H9 (cell line): ENCODE measurements at regions not wholly inside any gene's neighbourhood (a gene's known extent, or its start where the extent isn't known, plus 50 kb on each side); places are given as distances from the start of the nearest gene placed in this dataset.

Experiments
- DNase-seq: peaks from one replicate; pipeline ENCODE4 v3.0.0-alpha.2; 2017
- H2AFZ ChIP-seq: one replicate; pipeline ENCODE4 v1.6.1; 2013; ENCODE audit warnings: mild to moderate bottlenecking, low read length, control low read depth, moderate library complexity
- H2AK5ac ChIP-seq: 2 replicates; pipeline ENCODE4 v1.6.1; 2013; ENCODE audit warnings: low read length, control low read depth, mixed read lengths; ENCODE audit not compliant: insufficient read length
- H2BK120ac ChIP-seq: one replicate; pipeline ENCODE4 v1.6.1; 2013; ENCODE audit warnings: low read depth, mild to moderate bottlenecking, low read length, control low read depth, inconsistent platforms; ENCODE audit not compliant: poor library complexity, severe bottlenecking
- H2BK12ac ChIP-seq: 2 replicates; pipeline ENCODE4 v1.6.1; 2013; ENCODE audit warnings: low read length, control low read depth, mixed read lengths, low read depth; ENCODE audit not compliant: insufficient read length
- H2BK15ac ChIP-seq: 2 replicates; pipeline ENCODE4 v1.6.1; 2013; ENCODE audit warnings: low read depth, low read length, control low read depth
- H2BK20ac ChIP-seq: one replicate; pipeline ENCODE4 v1.6.1; 2013; ENCODE audit warnings: low read depth, mild to moderate bottlenecking, low read length, control low read depth, inconsistent platforms; ENCODE audit not compliant: poor library complexity, severe bottlenecking
- H2BK5ac ChIP-seq: 2 replicates; pipeline ENCODE4 v1.6.1; 2013; ENCODE audit warnings: low read length, control low read depth, mixed read lengths; ENCODE audit not compliant: insufficient read length
- H3K14ac ChIP-seq: 2 replicates; pipeline ENCODE4 v1.6.1; 2013; ENCODE audit warnings: low read length, control low read depth; ENCODE audit not compliant: insufficient read depth
- H3K18ac ChIP-seq: 2 replicates; pipeline ENCODE4 v1.6.1; 2013; ENCODE audit warnings: low read depth, mild to moderate bottlenecking, mixed read lengths, low read length, control low read depth; ENCODE audit not compliant: insufficient read length
- H3K23ac ChIP-seq: 2 replicates; pipeline ENCODE4 v1.6.1; 2013; ENCODE audit warnings: low read length, control low read depth, mixed read lengths, low read depth; ENCODE audit not compliant: insufficient read length
- H3K23me2 ChIP-seq: 2 replicates; pipeline ENCODE4 v1.6.1; 2013; ENCODE audit warnings: low read depth, mild to moderate bottlenecking, mixed read lengths, low read length, control low read depth; ENCODE audit not compliant: insufficient read length, poor library complexity, severe bottlenecking
- H3K27ac ChIP-seq: 2 replicates; pipeline ENCODE4 v1.5.1; 2013; ENCODE audit warnings: low read length, control low read depth, mixed read lengths, low read depth; ENCODE audit not compliant: insufficient read length
- H3K27me3 ChIP-seq: 2 replicates; pipeline ENCODE4 v1.6.1; 2013; ENCODE audit warnings: low read length, control low read depth, inconsistent platforms; ENCODE audit not compliant: insufficient read depth
- H3K4ac ChIP-seq: 2 replicates; pipeline ENCODE4 v1.6.1; 2013; ENCODE audit warnings: low read depth, mild to moderate bottlenecking, control low read depth, inconsistent platforms, low read length, moderate library complexity
- H3K4me1 ChIP-seq: 2 replicates; pipeline ENCODE4 v1.6.1; 2013; ENCODE audit warnings: low read length, control low read depth, inconsistent platforms; ENCODE audit not compliant: insufficient read depth
- H3K4me2 ChIP-seq: 2 replicates; pipeline ENCODE4 v1.6.1; 2013; ENCODE audit warnings: low read length, control low read depth, mixed read lengths; ENCODE audit not compliant: insufficient read length, insufficient read depth
- H3K56ac ChIP-seq: 2 replicates; pipeline ENCODE4 v1.6.1; 2013; ENCODE audit warnings: low read depth, mild to moderate bottlenecking, mixed read lengths, low read length, control low read depth; ENCODE audit not compliant: insufficient read length
- H3K79me1 ChIP-seq: 2 replicates; pipeline ENCODE4 v1.6.1; 2013; ENCODE audit warnings: low read depth, mild to moderate bottlenecking, moderate library complexity, low read length, control low read depth, inconsistent platforms; ENCODE audit not compliant: insufficient read depth, poor library complexity, severe bottlenecking
- H3K79me2 ChIP-seq: 2 replicates; pipeline ENCODE4 v1.6.1; 2013; ENCODE audit warnings: low read length, control low read depth, inconsistent platforms; ENCODE audit not compliant: insufficient read depth
- H3K9ac ChIP-seq: 2 replicates; pipeline ENCODE4 v1.6.1; 2013; ENCODE audit warnings: low read length, control low read depth, mixed read lengths; ENCODE audit not compliant: insufficient read length; ENCODE audit errors: extremely low read depth
- H3K9me3 ChIP-seq: one replicate; pipeline ENCODE4 v1.6.1; 2013; ENCODE audit warnings: low read depth, low read length, inconsistent platforms; ENCODE audit not compliant: control insufficient read depth
- H3T11ph ChIP-seq: one replicate; pipeline ENCODE4 v1.6.1; 2013; ENCODE audit warnings: mild to moderate bottlenecking, low read length, control low read depth, inconsistent platforms
- H4K20me1 ChIP-seq: one replicate; pipeline ENCODE4 v1.6.1; 2013; ENCODE audit not compliant: control insufficient read depth, insufficient read length, insufficient read depth
- H4K5ac ChIP-seq: 2 replicates; pipeline ENCODE4 v1.6.1; 2013; ENCODE audit warnings: low read depth, mild to moderate bottlenecking, mixed read lengths, low read length, control low read depth; ENCODE audit not compliant: insufficient read length
- H4K8ac ChIP-seq: replicated peaks from 2 replicates; pipeline ENCODE4 v1.6.1; 2013; ENCODE audit warnings: low read length, control low read depth, mixed read lengths, low read depth; ENCODE audit not compliant: insufficient read length
- H4K91ac ChIP-seq: 2 replicates; pipeline ENCODE4 v1.6.1; 2013; ENCODE audit warnings: low read depth, mild to moderate bottlenecking, moderate library complexity, mixed read lengths, low read length, control low read depth; ENCODE audit not compliant: insufficient read length
- H3K27ac Mint-ChIP-seq, 3 experiments: 2 replicates in 2 of 3; 3 replicates in 1 of 3; pipeline ENCODE4 v1.8.0; 2020 to 2021; ENCODE audit warnings: mixed read lengths in 3 of 3, mild to moderate bottlenecking in 1 of 3, moderate library complexity in 1 of 3
- H3K27me3 Mint-ChIP-seq: 2 replicates; pipeline ENCODE4 v1.8.0; 2021; ENCODE audit warnings: low read depth, mild to moderate bottlenecking, moderate library complexity, mixed read lengths
- H3K36me3 Mint-ChIP-seq, 3 experiments: 2 replicates in 2 of 3; 3 replicates in 1 of 3; pipeline ENCODE4 v1.8.0; 2020 to 2021; ENCODE audit warnings: low read depth in 3 of 3, mixed read lengths in 3 of 3; ENCODE audit not compliant: insufficient read depth in 1 of 3
- H3K4me1 Mint-ChIP-seq, 2 experiments: 2 replicates each; pipeline ENCODE4 v1.8.0; 2020; ENCODE audit warnings: mixed read lengths in 2 of 2
- H3K4me3 Mint-ChIP-seq, 2 experiments: 2 replicates in 1 of 2; 3 replicates in 1 of 2; pipeline ENCODE4 v1.8.0; 2020 to 2021; ENCODE audit warnings: mild to moderate bottlenecking in 2 of 2, mixed read lengths in 2 of 2, moderate library complexity in 1 of 2
- H3K9me3 Mint-ChIP-seq, 2 experiments: 2 replicates in 1 of 2; 3 replicates in 1 of 2; pipeline ENCODE4 v1.8.0; 2020; ENCODE audit warnings: mild to moderate bottlenecking in 2 of 2, mixed read lengths in 2 of 2, moderate library complexity in 1 of 2
- WGBS: extraction: QIAGEN DNeasy Blood & Tissue Kit; methylation state at CpG from one replicate; pipeline ENCODE4 v1.1.7; 2013; ENCODE audit warnings: missing lambda C conversion rate, low lambda C conversion rate, mixed read lengths; ENCODE audit not compliant: insufficient read length; ENCODE audit errors: extremely low coverage; 5-methylcytosine and 5-hydroxymethylcytosine counted together
- TF ChIP-seq, protein P1 (sequence below): fragments of 200-600 bp; sonication (generic); conservative IDR thresholded peaks from 3 replicates; pipeline ENCODE4 v1.8.0; 2021; ENCODE audit warnings: antibody characterized with exemption, mild to moderate bottlenecking

DNA sequence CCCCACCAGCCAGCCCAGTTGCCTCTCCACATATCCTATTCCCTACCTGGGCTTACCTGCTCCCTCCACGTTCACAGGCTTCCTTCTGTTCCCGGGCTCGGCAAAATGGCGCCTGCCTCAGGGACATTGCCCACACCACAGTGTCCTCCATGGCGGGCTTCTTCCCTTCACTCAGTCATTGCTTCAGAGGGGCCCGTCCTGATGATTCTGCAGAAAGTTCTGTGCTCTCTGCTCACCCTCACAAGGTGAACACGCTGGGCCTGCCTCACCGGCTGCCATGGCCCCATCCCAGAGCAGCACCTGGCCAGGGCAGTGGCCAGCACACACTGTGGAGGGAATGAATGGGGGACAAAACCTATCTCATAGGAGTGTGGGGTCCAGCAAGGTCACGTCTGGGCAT lies 313.0 kb downstream of the GADD45G start:
- no peak overlapping the region for H3K9ac ChIP-seq

More for the DNA sequence above, 313.0 kb downstream of the GADD45G start:
- H2AK5ac ChIP-seq: no peak overlapping the region
- no peak overlapping the region for H3K27ac ChIP-seq
- peaks cover 7% of the 10 kb centered on the region for H3K27me3 Mint-ChIP-seq
- no peak overlapping the region for H3K4me2 ChIP-seq
- H3K4ac ChIP-seq: no peak overlapping the region
- H3K27me3 ChIP-seq: no peaks in the 10 kb centered on the region; the same call in 1 of the 2 replicates
- no peak overlapping the region for H3T11ph ChIP-seq
- H3K23ac ChIP-seq: no peak overlapping the region
- H2BK120ac ChIP-seq: no peak overlapping the region
- no peaks in the 10 kb centered on the region for H3K9me3 ChIP-seq
- H4K91ac ChIP-seq: no peak overlapping the region
- no peak overlapping the region; the same call in 1 of the 2 replicates for H3K14ac ChIP-seq
- H3K36me3 Mint-ChIP-seq: no peaks in the 10 kb centered on the region
- H2AFZ ChIP-seq: no peak overlapping the region
- no peak for DNase-seq
- H4K5ac ChIP-seq: no peak overlapping the region
- no peak overlapping the region for H3K27ac Mint-ChIP-seq
- H4K8ac ChIP-seq: no peak overlapping the region
- no peaks in the 10 kb centered on the region for H3K79me1 ChIP-seq
- no peaks in the 10 kb centered on the region for H3K23me2 ChIP-seq
- H3K18ac ChIP-seq: no peak overlapping the region
- TF ChIP-seq, protein P1, sequence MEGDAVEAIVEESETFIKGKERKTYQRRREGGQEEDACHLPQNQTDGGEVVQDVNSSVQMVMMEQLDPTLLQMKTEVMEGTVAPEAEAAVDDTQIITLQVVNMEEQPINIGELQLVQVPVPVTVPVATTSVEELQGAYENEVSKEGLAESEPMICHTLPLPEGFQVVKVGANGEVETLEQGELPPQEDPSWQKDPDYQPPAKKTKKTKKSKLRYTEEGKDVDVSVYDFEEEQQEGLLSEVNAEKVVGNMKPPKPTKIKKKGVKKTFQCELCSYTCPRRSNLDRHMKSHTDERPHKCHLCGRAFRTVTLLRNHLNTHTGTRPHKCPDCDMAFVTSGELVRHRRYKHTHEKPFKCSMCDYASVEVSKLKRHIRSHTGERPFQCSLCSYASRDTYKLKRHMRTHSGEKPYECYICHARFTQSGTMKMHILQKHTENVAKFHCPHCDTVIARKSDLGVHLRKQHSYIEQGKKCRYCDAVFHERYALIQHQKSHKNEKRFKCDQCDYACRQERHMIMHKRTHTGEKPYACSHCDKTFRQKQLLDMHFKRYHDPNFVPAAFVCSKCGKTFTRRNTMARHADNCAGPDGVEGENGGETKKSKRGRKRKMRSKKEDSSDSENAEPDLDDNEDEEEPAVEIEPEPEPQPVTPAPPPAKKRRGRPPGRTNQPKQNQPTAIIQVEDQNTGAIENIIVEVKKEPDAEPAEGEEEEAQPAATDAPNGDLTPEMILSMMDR: no peak
- H3K4me1 ChIP-seq: peaks cover 4% of the 10 kb centered on the region; the same call in 1 of the 2 replicates
- H2BK5ac ChIP-seq: no peak overlapping the region
- H4K20me1 ChIP-seq: no peaks in the 10 kb centered on the region
- no peak overlapping the region for H2BK12ac ChIP-seq
- H3K4me3 Mint-ChIP-seq: no peak overlapping the region
- H2BK20ac ChIP-seq: no peak overlapping the region
- H2BK15ac ChIP-seq: no peak overlapping the region
- no peak overlapping the region for H3K56ac ChIP-seq
- no CpG with 5 or more reads among the region's 9 CpGs for WGBS
- H3K4me1 Mint-ChIP-seq: peaks cover 20 to 40% of the 10 kb centered on the region in 2 experiments
- no peaks in the 10 kb centered on the region; a peak in 2 of 5 replicates for H3K9me3 Mint-ChIP-seq
- H3K79me2 ChIP-seq: no peaks in the 10 kb centered on the region
